Chondrocyte (in vitro differentiated cells): ENCODE measurements at regions not wholly inside any gene's neighbourhood (a gene's known extent, or its start where the extent isn't known, plus 50 kb on each side); places are given as distances from the start of the nearest gene placed in this dataset.

Experiments
- DNase-seq: peaks from one replicate; pipeline ENCODE4 v3.0.0; 2021; ENCODE audit warnings: mixed read lengths, low spot score
- H3K27ac Mint-ChIP-seq: one replicate; pipeline ENCODE4 v1.8.0; 2021; ENCODE audit warnings: mild to moderate bottlenecking, moderate library complexity, mixed read lengths; ENCODE audit not compliant: unreplicated experiment
- H3K27me3 Mint-ChIP-seq: 2 replicates; pipeline ENCODE4 v1.8.0; 2021; ENCODE audit warnings: low read depth, mixed read lengths
- H3K36me3 Mint-ChIP-seq: 2 replicates; pipeline ENCODE4 v1.8.0; 2021; ENCODE audit warnings: low read depth, mixed read lengths
- H3K4me1 Mint-ChIP-seq: 2 replicates; pipeline ENCODE4 v1.8.0; 2021; ENCODE audit warnings: low read depth, mild to moderate bottlenecking, mixed read lengths
- H3K4me3 Mint-ChIP-seq: one replicate; pipeline ENCODE4 v1.8.0; 2021; ENCODE audit warnings: mild to moderate bottlenecking, moderate library complexity, mixed read lengths; ENCODE audit not compliant: unreplicated experiment
- H3K9me3 Mint-ChIP-seq: 2 replicates; pipeline ENCODE4 v1.8.0; 2021; ENCODE audit warnings: low read depth, mixed read lengths
- CTCF ChIP-seq: fragments of 200-600 bp; sonication (generic); IDR thresholded peaks from 2 replicates; pipeline ENCODE4 v1.5.0; 2021; ENCODE audit warnings: antibody characterized with exemption, mild to moderate bottlenecking, moderate library complexity

GRCh38 chr15:93478947-93479346, 389.9 kb upstream of the RGMA start:
- H3K4me3 Mint-ChIP-seq = no peak overlapping the region
- TF ChIP-seq CTCF = no peak
- H3K4me1 Mint-ChIP-seq = no peaks in the 10 kb centered on the region
- H3K36me3 Mint-ChIP-seq = no peaks in the 10 kb centered on the region
- no peaks in the 10 kb centered on the region for H3K27me3 Mint-ChIP-seq
- no peak for DNase-seq
- H3K9me3 Mint-ChIP-seq = peaks cover 3% of the 10 kb centered on the region
- no peak overlapping the region for H3K27ac Mint-ChIP-seq

GRCh38 chr15:93477721-93478120, 388.7 kb upstream of the RGMA start:
- TF ChIP-seq CTCF = no peak
- Mint-ChIP-seq H3K9me3 (peaks cover 3% of the 10 kb centered on the region), H3K36me3 (no peaks in the 10 kb centered on the region), H3K4me1 (no peaks in the 10 kb centered on the region), H3K4me3 (no peak overlapping the region), H3K27ac (no peak overlapping the region), H3K27me3 (no peaks in the 10 kb centered on the region)
- DNase-seq = no peak

- H3K9me3 Mint-ChIP-seq = peaks cover 3% of the 10 kb centered on the region
- H3K36me3 Mint-ChIP-seq = no peaks in the 10 kb centered on the region
- H3K4me3 Mint-ChIP-seq = no peak overlapping the region
- TF ChIP-seq CTCF = no peak
- H3K4me1 Mint-ChIP-seq = no peaks in the 10 kb centered on the region
- no peak overlapping the region for H3K27ac Mint-ChIP-seq
- no peak for DNase-seq
- H3K27me3 Mint-ChIP-seq = no peaks in the 10 kb centered on the region
Observed at GRCh38 chr15:93477188-93477587, 388.2 kb upstream of the RGMA start.

DNA sequence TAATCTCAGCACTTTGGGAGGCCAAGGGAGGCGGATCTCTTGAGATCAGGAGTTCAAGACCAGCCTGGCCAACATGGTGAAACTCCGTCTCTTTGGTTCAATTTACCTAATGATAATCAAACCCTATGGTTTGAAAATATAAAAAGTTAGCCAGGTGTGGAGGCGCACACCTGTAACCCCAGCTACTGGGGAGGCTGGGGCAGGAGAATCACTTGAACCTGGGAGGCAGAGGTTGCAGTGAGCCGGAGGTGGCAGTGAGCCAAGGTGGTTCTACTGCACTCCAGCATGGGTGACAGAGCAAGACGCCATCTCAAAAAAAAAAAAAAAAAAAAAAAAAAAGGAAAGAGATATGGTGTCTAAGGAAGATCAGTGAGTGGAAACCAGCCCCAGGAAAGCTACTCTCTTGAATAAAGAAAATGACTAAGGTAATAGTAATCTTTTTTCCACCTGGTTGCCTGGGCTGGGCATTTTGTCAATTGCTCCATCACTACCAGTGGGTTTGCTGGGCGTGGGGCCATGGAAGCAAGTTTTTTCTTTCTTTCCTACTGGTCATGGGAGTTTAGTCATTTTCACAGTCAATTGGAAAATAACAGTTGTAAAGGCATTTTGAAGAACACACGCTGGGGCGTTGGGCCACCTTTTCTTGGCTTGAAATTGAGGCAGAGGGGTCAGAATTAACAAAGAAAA, 387.6 kb upstream of the RGMA start:
- no peak for TF ChIP-seq CTCF
- Mint-ChIP-seq H3K4me3 (no peak overlapping the region), H3K36me3 (no peaks in the 10 kb centered on the region), H3K27ac (no peak overlapping the region), H3K9me3 (peaks cover 3% of the 10 kb centered on the region), H3K27me3 (no peaks in the 10 kb centered on the region), H3K4me1 (no peaks in the 10 kb centered on the region)
- no peak for DNase-seq

GRCh38 chr15:93474728-93475127, 385.7 kb upstream of the RGMA start:
- no peak overlapping the region for H3K27ac Mint-ChIP-seq
- no peak for TF ChIP-seq CTCF
- H3K9me3 Mint-ChIP-seq = peaks cover 3% of the 10 kb centered on the region
- H3K4me3 Mint-ChIP-seq = no peak overlapping the region
- H3K4me1 Mint-ChIP-seq = no peaks in the 10 kb centered on the region
- H3K27me3 Mint-ChIP-seq = no peaks in the 10 kb centered on the region
- no peaks in the 10 kb centered on the region for H3K36me3 Mint-ChIP-seq
- no peak for DNase-seq
